HG03432 (cell line): ENCODE measurements at regions not wholly inside any gene's neighbourhood (a gene's known extent, or its start where the extent isn't known, plus 50 kb on each side); places are given as distances from the start of the nearest gene placed in this dataset.

Source experiments
- ATAC-seq: cut with Tn5 transposase; IDR thresholded peaks from one replicate; pipeline ENCODE4 v1.9.1; 2021; ENCODE audit warnings: mild to moderate bottlenecking, moderate library complexity; ENCODE audit not compliant: unreplicated experiment

DNA sequence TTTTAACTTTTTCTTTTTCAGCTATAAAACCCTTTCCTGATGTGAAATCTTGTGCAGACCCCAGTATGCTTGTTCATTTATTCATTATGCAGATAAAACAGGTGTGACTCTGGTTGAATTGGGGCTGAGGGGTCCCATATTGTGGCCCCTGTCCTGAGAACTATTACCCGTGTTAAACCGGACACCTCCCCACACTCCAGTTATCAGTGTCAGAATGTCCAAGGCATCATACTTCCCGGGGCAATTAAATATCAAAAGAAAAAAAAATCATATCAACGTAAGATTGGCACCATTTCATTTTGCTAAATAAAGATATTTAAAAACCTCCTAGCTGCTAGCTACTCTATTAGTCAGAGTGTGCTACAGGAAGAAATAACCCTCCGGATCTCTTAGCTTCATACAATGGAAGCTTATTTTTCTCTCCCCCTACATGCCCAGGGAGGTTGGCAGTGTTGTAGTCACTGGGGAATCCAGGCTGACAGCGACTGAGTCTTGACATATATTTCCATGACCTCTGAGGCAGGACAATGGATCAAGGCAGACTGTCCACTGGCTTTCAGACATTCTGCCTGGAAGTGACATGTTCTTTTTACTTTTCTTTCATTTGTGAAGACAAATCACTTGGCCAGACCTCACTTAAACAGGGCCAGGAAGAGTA, 170.0 kb downstream of the SEC61B start:
- no peak for ATAC-seq

DNA sequence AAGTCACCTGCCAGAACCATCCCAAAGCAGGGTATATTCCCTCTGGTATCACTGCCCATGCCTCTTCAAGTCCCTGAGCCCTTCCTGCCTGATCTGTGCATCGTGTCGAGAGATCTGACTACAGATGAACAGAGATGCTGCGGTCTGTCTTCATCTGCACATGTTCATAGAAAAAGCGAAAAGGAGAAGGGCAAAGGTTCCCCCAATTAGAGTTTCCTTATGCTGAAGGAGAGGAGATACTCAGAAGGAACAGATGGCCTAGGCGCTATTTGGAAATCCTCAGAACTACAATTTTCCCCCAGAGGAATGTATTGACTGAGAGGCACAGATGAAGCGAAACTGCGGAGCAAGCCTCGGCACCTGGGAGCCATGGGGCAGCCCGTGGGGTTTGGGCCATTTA, 170.9 kb downstream of the SEC61B start:
- no peak for ATAC-seq

DNA sequence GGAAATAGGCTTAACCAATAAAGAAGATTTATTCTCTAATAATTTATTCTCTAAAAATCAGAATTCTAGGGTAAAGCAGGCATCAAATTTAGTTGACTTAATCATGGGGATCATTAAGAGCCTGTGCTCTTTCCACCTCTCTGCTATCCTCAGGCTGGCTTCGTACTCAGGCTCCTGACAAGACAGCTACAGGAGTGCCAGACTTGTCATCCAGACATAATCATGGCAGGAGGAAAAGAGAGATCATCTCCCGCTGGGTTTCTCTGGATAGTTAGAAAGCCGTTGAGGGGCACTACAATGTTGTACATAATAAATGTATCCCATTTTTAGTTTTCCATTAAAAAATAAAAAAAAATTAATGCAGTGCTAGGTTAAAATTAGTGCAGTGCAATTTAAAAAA, 171.9 kb downstream of the SEC61B start:
- no peak for ATAC-seq

DNA sequence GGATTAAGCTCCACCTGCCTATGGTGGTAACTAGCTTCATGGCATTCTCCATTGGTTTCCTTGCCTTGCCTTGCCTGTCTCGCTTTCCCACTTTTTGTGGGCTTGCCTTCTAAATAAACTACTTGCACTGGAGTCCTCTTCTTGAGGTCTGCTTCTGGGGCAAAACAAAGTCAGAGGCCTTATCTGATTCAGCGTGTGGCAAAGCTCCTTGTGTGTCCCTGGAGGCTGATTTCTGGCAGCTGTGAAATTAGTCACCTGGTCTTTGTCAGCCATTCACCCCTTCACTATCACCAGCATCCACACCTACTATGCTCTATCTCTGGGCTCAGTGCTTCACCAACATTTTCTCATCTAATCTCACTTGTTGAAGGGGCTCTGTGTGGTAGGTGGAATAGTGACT, 176.2 kb downstream of the SEC61B start:
- ATAC-seq: no peak

DNA sequence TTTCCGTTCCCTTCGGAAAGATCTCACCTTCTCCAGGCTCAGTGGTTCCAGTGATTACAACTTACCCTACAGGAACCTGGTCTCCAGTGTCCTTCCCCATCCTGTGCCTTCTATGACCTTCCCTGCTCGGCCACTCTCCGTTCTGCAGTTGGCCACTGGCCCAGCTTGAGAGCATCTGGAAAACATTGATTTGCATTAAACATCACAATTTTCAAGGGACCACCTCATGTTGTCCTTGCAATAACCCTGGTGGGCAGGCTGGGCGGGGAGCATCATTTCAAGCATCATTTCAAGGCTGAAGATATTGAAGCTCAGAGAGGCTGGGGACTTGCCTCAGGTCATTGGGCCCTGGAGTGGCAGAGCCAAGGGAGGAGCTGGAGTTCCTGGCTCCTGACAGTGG, 177.4 kb downstream of the SEC61B start:
- ATAC-seq: no peak

DNA sequence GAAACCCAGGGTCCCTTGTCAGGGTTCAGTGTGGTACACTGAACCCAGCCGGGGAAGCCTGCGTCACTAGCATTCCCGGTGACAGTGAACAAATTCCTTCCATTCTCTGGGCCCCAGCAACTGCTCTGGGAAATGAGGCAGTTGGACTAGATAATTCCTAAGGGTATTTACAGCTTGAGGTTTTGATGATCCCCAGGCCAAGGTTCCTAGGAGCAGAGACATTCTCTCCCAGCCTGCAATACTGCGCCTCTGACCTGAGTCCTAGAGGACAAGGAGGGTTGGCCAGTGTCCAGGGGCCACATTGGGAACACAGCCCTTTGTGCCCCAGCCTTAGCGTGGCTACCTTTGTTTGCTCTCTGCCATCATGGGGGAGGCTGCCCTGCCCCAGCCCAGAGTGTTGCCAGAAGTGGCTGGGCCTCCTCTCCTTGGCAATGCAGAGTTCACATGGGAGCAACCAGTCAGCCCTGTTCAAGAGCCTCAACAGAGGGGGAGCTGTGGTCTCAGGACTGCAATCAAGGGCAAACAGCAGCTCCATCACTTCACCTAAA, 178.2 kb downstream of the SEC61B start:
- ATAC-seq: no peak

DNA sequence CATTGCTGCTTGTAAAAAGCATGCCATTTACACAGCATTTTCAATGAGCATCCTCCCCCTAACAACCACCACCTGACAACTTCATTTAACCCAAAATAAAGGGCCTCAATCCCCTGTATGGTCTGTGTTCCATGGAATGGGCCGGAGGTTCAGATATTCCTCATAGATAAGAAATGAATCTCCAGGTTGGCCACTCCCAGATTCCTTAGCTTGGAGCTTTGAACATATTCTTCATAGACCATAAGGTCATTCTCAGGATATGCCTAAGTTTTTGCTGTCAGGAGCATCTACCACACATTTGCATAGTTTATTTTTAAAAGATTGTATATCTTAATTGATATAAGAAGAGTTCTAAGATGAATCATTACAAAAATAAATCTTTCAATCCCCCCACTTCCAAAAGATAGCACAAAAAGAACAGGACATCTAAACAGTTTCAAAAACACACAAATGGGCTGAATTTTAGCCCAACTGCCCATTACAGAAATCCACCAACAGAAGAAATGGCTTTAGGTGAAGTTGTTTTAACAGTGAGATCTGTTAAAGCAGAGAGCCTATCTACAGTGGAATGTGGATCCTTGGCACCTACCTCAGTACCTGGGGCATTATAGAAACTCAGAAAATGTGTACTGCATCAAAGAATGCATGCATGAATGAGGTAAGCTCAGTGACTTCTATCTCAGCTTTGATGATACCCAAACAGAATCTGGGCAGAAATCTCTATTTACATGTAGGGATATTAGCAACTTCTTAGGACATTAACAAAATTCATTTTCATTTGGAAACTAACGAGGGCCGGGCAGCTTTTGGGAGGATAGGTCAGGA, 179.8 kb downstream of the SEC61B start:
- ATAC-seq: no peak

DNA sequence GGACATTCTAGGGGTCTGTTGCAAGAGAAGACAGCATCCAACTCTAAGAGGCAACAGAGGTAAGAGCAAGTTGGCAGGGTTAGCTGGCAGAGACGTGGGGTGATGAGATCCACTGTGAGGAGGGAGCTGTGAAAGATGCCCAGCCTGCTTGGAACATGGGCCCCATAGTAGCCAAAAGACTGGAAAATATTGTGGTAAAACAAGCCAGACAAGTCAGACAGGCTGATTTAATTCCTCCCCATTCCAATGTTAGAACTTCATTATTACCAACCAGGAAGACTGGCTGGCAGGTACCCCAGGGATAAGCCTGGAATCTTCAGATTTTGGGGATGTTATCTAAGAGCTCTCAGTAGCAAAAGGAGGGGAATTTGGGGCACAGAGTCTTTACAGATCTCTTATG, 181.3 kb downstream of the SEC61B start:
- ATAC-seq: no peak

DNA sequence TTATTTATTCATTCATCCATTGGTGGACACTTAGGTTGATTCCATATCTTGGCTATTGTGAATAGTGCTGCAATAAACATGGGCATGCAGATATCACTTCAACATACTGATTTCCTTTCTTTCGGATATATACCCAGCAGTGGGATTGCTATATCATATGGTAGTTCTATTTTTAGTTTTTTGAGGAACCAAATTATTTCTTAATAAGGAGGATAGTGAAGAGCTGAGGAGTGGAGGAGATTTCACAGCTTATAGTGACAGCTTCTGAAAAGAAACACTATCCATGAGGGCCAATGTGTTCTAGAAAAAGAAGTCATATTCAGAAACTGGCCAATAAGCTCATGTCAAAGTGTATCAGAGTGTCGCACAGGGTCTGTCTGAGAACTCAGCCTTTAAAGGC, 183.3 kb downstream of the SEC61B start:
- ATAC-seq: no peak

DNA sequence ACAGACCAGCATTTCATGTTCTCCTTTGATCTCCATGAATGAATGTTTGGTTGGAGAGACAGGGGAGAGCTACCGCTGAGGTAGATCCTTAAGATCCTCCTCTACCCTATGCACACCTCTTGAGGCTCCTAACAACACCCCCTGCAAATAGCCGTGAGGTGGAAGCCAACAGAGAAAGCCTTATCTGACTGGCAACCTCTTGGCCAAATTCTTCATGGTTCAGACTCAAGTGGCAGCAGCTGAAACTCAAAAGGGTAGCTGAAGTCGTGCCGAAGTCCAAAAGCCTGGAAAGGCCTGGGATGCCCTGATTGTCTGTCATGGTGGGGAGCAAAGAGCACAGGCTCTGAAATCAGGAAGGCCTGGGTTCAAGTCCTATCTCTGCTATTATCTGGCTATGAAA, 184.9 kb downstream of the SEC61B start:
- ATAC-seq: no peak

DNA sequence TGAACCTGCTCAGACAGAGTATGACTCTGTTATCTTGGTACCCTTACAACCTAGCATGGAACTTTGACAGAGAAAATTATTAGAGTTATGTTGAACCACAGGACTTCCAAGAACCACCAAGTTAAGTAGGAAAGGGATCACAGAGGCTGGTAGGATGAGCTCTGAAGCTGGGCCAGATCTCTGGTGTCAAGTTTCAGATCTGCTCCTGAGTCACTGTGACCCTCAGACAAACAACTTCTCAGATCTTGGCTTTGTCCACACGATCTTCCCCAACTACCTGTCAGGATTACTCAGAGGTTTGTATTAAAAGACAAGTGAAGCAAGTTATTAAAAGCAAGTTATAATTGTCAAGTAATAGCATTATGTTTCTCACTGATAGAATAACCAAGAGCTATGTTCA, 189.0 kb downstream of the SEC61B start:
- no peak for ATAC-seq

DNA sequence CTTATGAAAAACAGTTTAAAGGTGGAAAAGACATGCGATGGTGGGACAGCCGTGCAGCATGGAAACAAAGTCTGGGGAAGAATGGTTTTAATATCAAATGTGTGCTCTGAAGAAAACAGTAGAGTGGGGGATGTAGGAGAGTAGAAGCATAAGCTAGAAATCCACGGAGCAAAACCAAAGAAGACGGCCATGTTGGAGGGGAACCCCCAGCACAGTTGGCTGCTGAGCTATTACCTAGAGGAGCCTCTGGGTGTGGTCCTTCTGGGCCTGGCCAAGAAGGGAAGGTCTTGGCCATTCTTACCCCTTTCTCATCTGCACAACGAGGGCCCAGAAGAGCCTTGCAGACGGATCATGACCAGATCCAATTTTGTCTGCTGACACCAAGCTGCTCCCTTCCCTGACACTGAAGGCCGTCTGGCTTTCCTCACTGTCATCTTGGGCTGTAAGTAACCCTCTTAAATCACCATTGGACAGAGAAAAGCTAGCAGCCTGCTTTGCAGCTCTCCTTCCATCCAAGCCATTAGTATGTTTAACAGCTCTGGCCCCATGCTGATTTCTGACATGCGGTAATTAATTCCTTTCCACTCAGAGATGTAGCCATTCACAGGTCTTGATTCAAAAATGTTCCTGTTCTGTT, 189.5 kb downstream of the SEC61B start:
- ATAC-seq: no peak

DNA sequence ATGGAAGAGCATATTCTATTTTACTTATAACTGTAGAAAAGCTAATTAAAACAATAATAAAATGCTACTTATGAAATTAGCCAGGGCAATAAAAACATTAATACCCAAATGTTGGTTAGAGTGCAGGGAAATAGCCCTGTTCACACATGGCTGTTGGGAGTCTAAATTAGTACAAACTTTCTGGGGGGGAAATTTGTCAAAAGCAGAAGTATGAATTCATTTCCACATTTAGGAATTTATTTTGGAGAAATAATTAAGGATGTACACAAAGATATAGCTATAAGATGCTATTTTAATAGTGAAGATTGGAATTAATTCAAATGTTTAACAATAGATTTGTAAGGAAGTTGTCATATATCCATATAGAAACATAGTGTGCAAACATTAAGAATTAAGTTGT, 190.5 kb downstream of the SEC61B start:
- ATAC-seq: no peak

DNA sequence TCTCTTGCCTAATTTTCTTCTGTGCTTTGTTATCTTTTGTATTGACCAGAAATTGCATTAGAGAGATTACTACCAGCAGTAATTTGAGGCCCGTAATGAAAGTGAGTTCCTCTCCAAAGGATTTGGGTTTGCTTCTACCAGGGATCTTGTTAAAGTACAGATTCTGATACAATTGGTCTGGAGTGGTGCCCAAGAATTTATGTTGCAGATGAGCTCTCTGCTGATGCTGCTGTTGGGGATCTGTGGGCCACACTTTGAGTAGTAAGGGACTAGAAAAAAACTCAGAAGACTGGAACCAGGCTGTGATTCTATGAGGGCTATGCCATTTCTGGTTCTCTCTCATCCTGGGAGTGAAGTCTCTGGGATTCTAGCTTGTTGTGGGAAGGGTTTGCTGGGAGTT, 192.2 kb downstream of the SEC61B start:
- no peak for ATAC-seq

DNA sequence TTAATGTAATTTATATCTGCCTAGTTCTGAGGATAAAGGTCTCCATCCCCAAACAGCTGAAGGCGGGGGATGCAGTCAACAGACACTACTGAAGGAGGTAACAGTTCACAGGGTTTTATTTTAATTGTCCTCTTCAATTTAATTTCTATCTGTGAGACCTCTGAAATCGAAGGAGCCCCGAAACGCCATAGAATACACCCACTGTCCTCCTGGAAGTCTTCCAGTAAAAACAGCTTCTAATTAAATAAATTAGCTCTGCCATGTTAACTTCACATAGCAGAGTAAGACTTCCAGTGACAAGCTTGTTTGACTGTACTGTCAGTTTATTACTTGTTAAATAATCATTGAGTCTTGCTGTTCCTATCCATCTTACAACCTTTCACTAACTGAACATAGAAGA, 193.5 kb downstream of the SEC61B start:
- peak; percentile 14 for ATAC-seq

DNA sequence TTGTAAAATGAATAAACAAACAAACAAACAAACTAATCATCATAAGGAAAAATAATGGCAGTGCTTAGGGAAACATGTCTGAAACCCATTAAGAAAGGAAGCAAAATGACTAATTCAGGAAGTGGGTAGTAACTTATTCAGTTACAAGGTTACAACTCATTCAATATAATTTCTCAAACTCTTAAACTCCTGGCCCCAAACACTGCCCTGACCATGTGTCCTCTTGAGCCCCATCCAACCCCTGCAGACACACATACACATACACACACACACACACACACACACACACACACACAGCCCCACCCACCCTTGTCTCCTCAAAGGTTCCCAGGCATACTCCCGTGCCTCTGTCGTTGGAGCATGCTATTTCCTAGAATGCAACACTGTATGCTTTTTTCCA, 193.9 kb downstream of the SEC61B start:
- ATAC-seq: peak; percentile 64

DNA sequence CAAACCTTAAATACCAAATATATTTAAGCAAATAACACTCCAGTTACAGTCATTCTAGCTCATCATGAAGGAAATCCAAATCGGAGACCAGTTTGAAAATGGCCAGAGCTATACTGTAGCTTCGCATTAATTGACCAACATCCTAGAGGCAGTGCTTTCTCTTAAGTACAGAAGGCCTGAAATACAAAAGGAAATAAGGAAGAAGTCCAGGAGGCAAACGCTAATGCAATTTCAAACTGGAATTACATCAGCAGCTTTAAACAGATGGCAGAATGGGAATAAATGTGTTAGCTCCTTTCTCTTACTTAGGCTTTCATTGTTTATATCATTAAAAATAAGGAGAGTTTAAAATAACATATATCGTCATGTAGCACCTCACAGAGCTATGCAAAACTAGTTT, 197.0 kb downstream of the SEC61B start:
- ATAC-seq: no peak

DNA sequence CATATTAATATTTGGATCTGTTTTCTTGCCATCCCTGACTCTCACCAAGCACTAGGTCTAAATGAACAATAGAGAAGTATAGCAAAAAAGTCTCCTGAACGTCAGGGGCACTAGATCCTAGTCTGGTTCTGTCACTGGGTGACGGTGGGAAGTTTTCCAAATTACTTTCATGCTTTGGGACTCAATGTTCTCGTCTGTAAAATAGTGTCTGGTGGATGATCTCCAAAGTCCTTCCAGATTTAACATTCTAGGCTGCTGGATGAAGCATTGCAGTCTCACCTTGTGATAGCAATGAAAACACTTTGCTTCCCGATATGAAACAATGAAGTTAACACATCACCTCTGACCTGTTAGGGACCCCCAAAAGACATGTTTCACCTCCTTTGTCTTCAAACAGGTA, 199.3 kb downstream of the SEC61B start:
- no peak for ATAC-seq

DNA sequence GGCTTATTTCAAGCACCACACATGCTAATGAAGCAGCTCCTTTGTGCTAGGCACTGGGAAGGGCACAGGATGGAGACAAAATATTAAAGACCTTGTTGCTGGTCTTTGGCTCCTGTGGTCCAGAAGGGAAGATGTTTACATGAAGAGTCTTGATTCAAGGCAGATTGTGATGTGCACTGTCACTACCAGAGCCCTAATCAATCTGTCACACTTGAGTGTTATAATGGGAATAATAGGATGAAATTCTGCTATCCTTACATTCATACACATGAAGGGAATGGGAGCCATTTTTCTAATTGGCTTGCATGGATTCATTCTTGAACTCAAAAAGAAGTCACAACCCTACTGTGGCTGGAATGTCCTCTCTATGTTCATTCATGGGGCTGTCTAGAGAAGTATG, 203.0 kb downstream of the SEC61B start:
- no peak for ATAC-seq

DNA sequence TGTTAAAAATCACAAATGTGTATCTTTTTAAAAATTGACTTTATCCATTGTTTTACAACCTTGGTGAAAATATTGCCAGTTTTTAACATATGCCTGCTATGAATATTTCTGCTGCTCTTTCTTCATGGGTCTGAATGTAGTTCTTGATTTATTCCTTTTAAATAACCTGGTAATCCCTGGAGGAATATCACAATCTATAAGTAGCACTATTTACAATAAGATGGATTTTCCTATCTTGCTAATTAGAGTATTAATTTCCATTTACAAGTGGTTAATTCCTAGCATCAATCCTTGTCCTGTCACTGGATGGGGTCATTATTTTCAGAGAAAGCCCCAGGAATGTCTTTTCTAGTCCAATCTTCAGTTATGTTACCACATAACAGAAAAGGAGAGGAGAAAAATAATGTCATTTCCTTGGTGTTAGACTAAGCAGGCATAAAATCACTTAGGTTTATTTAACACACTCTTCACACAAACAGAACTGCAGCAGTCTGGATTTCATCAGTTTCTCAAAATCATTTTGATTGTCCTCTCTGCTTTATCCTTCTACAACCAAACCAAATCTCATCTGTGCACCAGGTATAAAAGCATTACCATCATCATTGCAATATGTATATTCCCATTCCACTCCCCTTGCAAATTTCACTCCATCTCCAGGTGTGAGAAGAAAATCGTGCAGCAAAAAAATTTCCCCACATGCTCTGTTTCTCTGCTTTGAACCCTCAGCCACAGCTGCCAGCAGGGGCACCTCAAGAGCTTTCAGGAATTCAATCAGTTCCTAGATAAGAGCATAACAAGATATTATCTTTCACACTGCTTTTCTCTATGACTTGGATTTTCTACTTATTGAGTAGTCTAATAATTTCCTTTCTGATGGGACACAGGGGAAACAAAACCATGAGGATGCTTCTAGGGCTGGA, 204.1 kb downstream of the SEC61B start:
- no peak for ATAC-seq

DNA sequence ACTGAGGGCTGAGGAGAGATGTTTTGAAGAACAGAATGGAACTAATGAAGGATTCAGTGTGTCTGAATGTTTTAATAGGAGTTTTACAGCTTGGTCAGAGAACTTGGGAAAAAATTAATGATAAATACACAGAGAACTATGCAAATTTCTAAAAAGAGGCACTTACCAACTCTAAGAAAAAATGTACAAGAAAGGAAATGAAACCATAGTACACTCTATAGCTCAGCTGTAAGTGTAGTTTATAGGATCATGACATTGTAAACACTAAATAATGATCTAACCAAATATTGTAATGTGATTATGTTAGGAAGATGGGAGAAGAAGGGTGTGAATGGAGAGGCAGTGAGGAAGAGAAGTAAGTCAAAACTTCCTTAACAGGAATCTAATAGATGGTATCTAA, 205.2 kb downstream of the SEC61B start:
- ATAC-seq: no peak
